HEK293 (cell line): ENCODE measurements at regions not wholly inside any gene's neighbourhood (a gene's known extent, or its start where the extent isn't known, plus 50 kb on each side); places are given as distances from the start of the nearest gene placed in this dataset.

Experiments used
- CTCF ChIA-PET: fragments of 350-600 bp; formaldehyde crosslinking; extraction: SDS; loops from one replicate; lab custom pipeline; 2021; ENCODE audit warnings: antibody characterized with exemption; lab: Yijun Ruan, JAX
- POLR2A ChIA-PET: fragments of 300-600 bp; formaldehyde crosslinking; extraction: SDS; loops from one replicate; lab custom pipeline; 2020; ENCODE audit warnings: antibody characterized with exemption, inconsistent platforms; lab: Yijun Ruan, JAX
- H3K27ac ChIP-seq: fragments of 200-500 bp; sonication (Bioruptor generic); 2 replicates; pipeline ENCODE4 v1.5.1; 2014; ENCODE audit warnings: low read depth, low read length, control low read depth, inconsistent platforms; ENCODE audit errors: extremely low read depth
- H3K36me3 ChIP-seq, 2 experiments: fragments of 200-500 bp in 1 of 2; sonication (Bioruptor generic) in 1 of 2; 1 replicate in 1 of 2; 2 replicates in 1 of 2; pipeline ENCODE4 v1.5.1; 2014 to 2017; ENCODE audit warnings: inconsistent platforms in 2 of 2, low read length in 2 of 2; ENCODE audit not compliant: control insufficient read depth in 2 of 2, insufficient read depth in 1 of 2
- H3K4me1 ChIP-seq: fragments of 200-500 bp; sonication (Bioruptor generic); 2 replicates; pipeline ENCODE4 v1.5.1; 2014; ENCODE audit warnings: mild to moderate bottlenecking, low read length, inconsistent platforms; ENCODE audit not compliant: control insufficient read depth, insufficient read depth
- H3K4me3 ChIP-seq: 2 replicates; pipeline ENCODE4 v1.5.1; 2011; ENCODE audit warnings: low read depth, mild to moderate bottlenecking, control low read depth, low read length, moderate library complexity
- H3K9me3 ChIP-seq: fragments of 200-500 bp; sonication (Bioruptor generic); 2 replicates; pipeline ENCODE4 v1.5.1; 2014; ENCODE audit warnings: low read depth, low read length, inconsistent platforms; ENCODE audit not compliant: control insufficient read depth, insufficient read depth
- BCL6B ChIP-seq: fragments of 450-650 bp; formaldehyde crosslinking; IDR thresholded peaks from 2 replicates; pipeline ENCODE4 v1.5.1; 2017; ENCODE audit warnings: missing biosample characterization, missing genetic modification characterization
- HIC1 ChIP-seq: fragments of 450-650 bp; formaldehyde crosslinking; IDR thresholded peaks from 2 replicates; pipeline ENCODE4 v1.5.1; 2016; ENCODE audit warnings: missing biosample characterization, missing genetic modification characterization
- KLF10 ChIP-seq: fragments of 450-650 bp; IDR thresholded peaks from 2 replicates; pipeline ENCODE4 v1.5.1; 2018; ENCODE audit warnings: missing biosample characterization, mild to moderate bottlenecking, missing genetic modification characterization
- PRDM1 ChIP-seq: fragments of 450-650 bp; formaldehyde crosslinking; IDR thresholded peaks from 2 replicates; pipeline ENCODE4; 2016; ENCODE audit warnings: missing biosample characterization, missing genetic modification characterization
- WT1 ChIP-seq: fragments of 450-650 bp; formaldehyde crosslinking; IDR thresholded peaks from 2 replicates; pipeline ENCODE4 v1.5.1; 2016; ENCODE audit warnings: missing biosample characterization, missing genetic modification characterization
- ZBTB49 ChIP-seq: fragments of 450-650 bp; formaldehyde crosslinking; IDR thresholded peaks from 2 replicates; pipeline ENCODE4 v1.5.1; 2016; ENCODE audit warnings: missing biosample characterization, missing genetic modification characterization, low read depth
- ZFP37 ChIP-seq: fragments of 450-650 bp; formaldehyde crosslinking; IDR thresholded peaks from 2 replicates; pipeline ENCODE4 v1.5.1; 2016; ENCODE audit warnings: missing biosample characterization, missing genetic modification characterization
- ZNF138 ChIP-seq: fragments of 450-650 bp; formaldehyde crosslinking; IDR thresholded peaks from 2 replicates; pipeline ENCODE4 v1.5.1; 2016; ENCODE audit warnings: missing biosample characterization, missing genetic modification characterization, borderline replicate concordance
- ZNF239 ChIP-seq: fragments of 450-650 bp; formaldehyde crosslinking; IDR thresholded peaks from 2 replicates; pipeline ENCODE4 v1.5.1; 2016; ENCODE audit warnings: missing biosample characterization, missing genetic modification characterization
- ZNF266 ChIP-seq: fragments of 450-650 bp; formaldehyde crosslinking; IDR thresholded peaks from 2 replicates; pipeline ENCODE4 v1.5.1; 2016; ENCODE audit warnings: missing biosample characterization, missing genetic modification characterization, low read depth
- ZNF324 ChIP-seq: fragments of 450-650 bp; formaldehyde crosslinking; IDR thresholded peaks from 2 replicates; pipeline ENCODE4 v1.5.1; 2016; ENCODE audit warnings: missing biosample characterization, missing genetic modification characterization
- ZNF366 ChIP-seq: fragments of 450-650 bp; formaldehyde crosslinking; conservative IDR thresholded peaks from 2 replicates; pipeline ENCODE4 v1.5.1; 2016; ENCODE audit warnings: missing biosample characterization, missing genetic modification characterization
- ZNF48 ChIP-seq: fragments of 450-650 bp; formaldehyde crosslinking; IDR thresholded peaks from 2 replicates; pipeline ENCODE4 v1.5.1; 2016; ENCODE audit warnings: missing biosample characterization, missing genetic modification characterization
- ZNF548 ChIP-seq: fragments of 450-650 bp; formaldehyde crosslinking; IDR thresholded peaks from 2 replicates; pipeline ENCODE4 v1.5.1; 2016; ENCODE audit warnings: missing biosample characterization, missing genetic modification characterization
- ZNF549 ChIP-seq: fragments of 450-650 bp; IDR thresholded peaks from 2 replicates; pipeline ENCODE4 v1.5.1; 2018; ENCODE audit warnings: missing biosample characterization, missing genetic modification characterization, mild to moderate bottlenecking, inconsistent platforms, moderate library complexity
- ZNF585B ChIP-seq: fragments of 450-650 bp; formaldehyde crosslinking; IDR thresholded peaks from 2 replicates; pipeline ENCODE4 v1.5.1; 2016; ENCODE audit warnings: missing biosample characterization, missing genetic modification characterization
- ZNF610 ChIP-seq: fragments of 450-650 bp; formaldehyde crosslinking; IDR thresholded peaks from 2 replicates; pipeline ENCODE4 v1.5.1; 2016; ENCODE audit warnings: missing biosample characterization, missing genetic modification characterization, borderline replicate concordance
- ZNF843 ChIP-seq: fragments of 450-650 bp; formaldehyde crosslinking; IDR thresholded peaks from 2 replicates; pipeline ENCODE4 v1.5.1; 2016; ENCODE audit warnings: missing biosample characterization, missing genetic modification characterization
- ZSCAN16 ChIP-seq: fragments of 450-650 bp; formaldehyde crosslinking; IDR thresholded peaks from 2 replicates; pipeline ENCODE4 v1.5.1; 2016; ENCODE audit warnings: missing biosample characterization, missing genetic modification characterization

GRCh38 chr15:68482246-68482645 lies 50.3 kb upstream of the ITGA11 start:
- POLR2A ChIA-PET, result no interaction called here

GRCh38 chr15:68483165-68483564 lies 51.2 kb upstream of the ITGA11 start:
- Histone ChIP-seq H3K4me1 (no peaks in the 10 kb centered on the region), H3K36me3 (no peaks in the 10 kb centered on the region)
- CTCF ChIA-PET, result interaction anchor here (0.5 to 0.9 kb wide), 4 partner anchors 10 to 393 kb away, joined by 3 to 6 read pairs (median 4); no protein-coding TSS in a partner anchor
- POLR2A ChIA-PET, result no interaction called here
- TF ChIP-seq ZFP37 (tag by site-specific recombination) (no peak), ZBTB49 (no peak), ZNF585B (no peak), WT1 (tag by site-specific recombination) (no peak), ZNF266 (tag by site-specific recombination) (no peak)
- TF ChIP-seq, all 188 proteins: peak for 0
- Histone ChIP-seq H3K27ac (no peak overlapping the region), H3K4me3 (no peak overlapping the region), H3K9me3 (no peaks in the 10 kb centered on the region)

More at GRCh38 chr15:68482246-68482645, 50.3 kb upstream of the ITGA11 start:
- no peaks in the 10 kb centered on the region for H3K4me1 ChIP-seq
- H3K36me3 ChIP-seq, result no peaks in the 10 kb centered on the region
- no peak overlapping the region for H3K4me3 ChIP-seq
- TF ChIP-seq ZSCAN16 (tag by site-specific recombination), result no peak
- TF ChIP-seq BCL6B (tag by site-specific recombination), result no peak
- no peak for TF ChIP-seq ZNF48 (tag by site-specific recombination)
- TF ChIP-seq KLF10 (tag by site-specific recombination), result no peak
- TF ChIP-seq ZNF548 (tag by site-specific recombination), result no peak
- TF ChIP-seq ZNF585B, result no peak
- no peak for TF ChIP-seq ZNF549 (tag by site-specific recombination)
- TF ChIP-seq ZNF324 (tag by site-specific recombination), result no peak
- no peak for TF ChIP-seq HIC1 (tag by site-specific recombination)
- no peak for TF ChIP-seq ZNF610
- no peak for TF ChIP-seq ZNF239 (tag by site-specific recombination)
- CTCF ChIA-PET, result interaction anchor here (0.7 to 0.9 kb wide), 2 partner anchors 68 to 171 kb away, joined by 3 read pairs; no protein-coding TSS in a partner anchor
- H3K27ac ChIP-seq, result no peak overlapping the region
- no peaks in the 10 kb centered on the region for H3K9me3 ChIP-seq

- TF ChIP-seq PRDM1 (peak; percentile 82), ZNF843 (no peak), ZNF138 (tag by site-specific recombination) (no peak), ZNF366 (tag by site-specific recombination) (peak; percentile 95)
- ChIA-PET POLR2A (no interaction called here), CTCF (interaction anchor here (0.7 kb wide), 1 partner anchor 392 kb away, joined by 3 read pairs; no protein-coding TSS in a partner anchor)
- Histone ChIP-seq H3K4me1 (no peaks in the 10 kb centered on the region), H3K27ac (no peak overlapping the region), H3K9me3 (no peaks in the 10 kb centered on the region), H3K36me3 (no peaks in the 10 kb centered on the region), H3K4me3 (no peak overlapping the region)
Measured at GRCh38 chr15:68484220-68484619, 52.3 kb upstream of the ITGA11 start.
